Activated B cell treated with CpG ODN at 0.5 μM for 24 hours (primary cell): ENCODE measurements at regions not wholly inside any gene's neighbourhood (a gene's known extent, or its start where the extent isn't known, plus 50 kb on each side); places are given as distances from the start of the nearest gene placed in this dataset.
"Not testable (repeated sequence)": the region's sequence is repeated elsewhere in the genome, so short reads cannot be mapped to it uniquely, and the experiment has no call there.

Experiments used
- ATAC-seq: fragments of 200-7000 bp; cut with Tn5 transposase; one replicate; pipeline ENCODE4 v1.10.0; 2021; ENCODE audit warnings: low read depth, mild to moderate bottlenecking, moderate library complexity
- CTCF ChIA-PET: fragments of 350-600 bp; sonication (Branson Sonifier 250); formaldehyde crosslinking; loops from one replicate; lab custom pipeline; 2021; ENCODE audit warnings: antibody characterized with exemption; lab: Charles Lee
- POLR2A ChIA-PET: fragments of 350-600 bp; sonication (Branson Sonifier 250); formaldehyde crosslinking; loops from one replicate; lab custom pipeline; 2021; ENCODE audit warnings: antibody characterized with exemption; lab: Charles Lee
- DNase-seq: peaks from one replicate; pipeline ENCODE4 v3.0.0; 2022
- H3K27ac Mint-ChIP-seq: one replicate; pipeline ENCODE4 v1.8.0; 2020; ENCODE audit warnings: mixed read lengths
- H3K27me3 Mint-ChIP-seq: one replicate; pipeline ENCODE4 v1.8.0; 2021; ENCODE audit warnings: mixed read lengths
- H3K36me3 Mint-ChIP-seq: one replicate; pipeline ENCODE4 v1.8.0; 2021; ENCODE audit warnings: low read depth, mixed read lengths
- H3K4me1 Mint-ChIP-seq: one replicate; pipeline ENCODE4 v1.8.0; 2021; ENCODE audit warnings: mixed read lengths
- H3K4me3 Mint-ChIP-seq: one replicate; pipeline ENCODE4 v1.8.0; 2020; ENCODE audit warnings: mild to moderate bottlenecking, mixed read lengths
- H3K9me3 Mint-ChIP-seq: one replicate; pipeline ENCODE4 v1.8.0; 2020; ENCODE audit warnings: mixed read lengths
- intact Hi-C: fragments of 100-400 bp; cut with micrococcal nuclease; formaldehyde crosslinking; loops from one replicate; pipeline ENCODE4 v1.15.1; 2024
- TF ChIP-seq, protein P1 (sequence below): fragments of 200-600 bp; IDR thresholded peaks from one replicate; pipeline ENCODE4 v1.8.0; 2022; ENCODE audit warnings: antibody characterized with exemption, mild to moderate bottlenecking

DNA sequence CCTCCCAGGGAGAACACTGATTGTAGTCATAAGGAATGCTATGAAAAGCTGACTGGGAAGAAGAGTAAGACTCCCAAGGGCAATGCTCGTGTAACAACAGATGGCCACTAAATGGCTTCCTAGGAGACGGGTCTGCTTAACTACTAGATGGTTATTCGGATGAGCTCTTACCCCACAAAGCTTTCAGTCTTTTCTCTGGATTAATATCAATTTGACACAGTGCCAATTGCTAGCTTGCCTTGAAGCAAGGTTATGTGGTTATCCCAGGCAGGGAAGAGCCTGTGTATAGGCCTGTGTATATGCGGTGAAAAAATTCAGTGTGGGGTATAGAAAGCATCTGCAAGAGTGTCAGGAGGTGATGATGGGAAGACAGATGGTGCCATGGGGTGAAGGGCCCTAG is 86.4 kb upstream of the NOX3 start:
- Mint-ChIP-seq H3K27me3 (peaks cover 4% of the 10 kb centered on the region), H3K27ac (no peak overlapping the region), H3K36me3 (no peaks in the 10 kb centered on the region), H3K9me3 (no peaks in the 10 kb centered on the region), H3K4me1 (no peaks in the 10 kb centered on the region), H3K4me3 (no peak overlapping the region)
- ATAC-seq, result no peak
- POLR2A ChIA-PET, result interaction anchor here (0.6 kb wide), 1 partner anchor 1241 kb away, joined by 3 read pairs; no protein-coding TSS in a partner anchor
- TF ChIP-seq, protein P1, sequence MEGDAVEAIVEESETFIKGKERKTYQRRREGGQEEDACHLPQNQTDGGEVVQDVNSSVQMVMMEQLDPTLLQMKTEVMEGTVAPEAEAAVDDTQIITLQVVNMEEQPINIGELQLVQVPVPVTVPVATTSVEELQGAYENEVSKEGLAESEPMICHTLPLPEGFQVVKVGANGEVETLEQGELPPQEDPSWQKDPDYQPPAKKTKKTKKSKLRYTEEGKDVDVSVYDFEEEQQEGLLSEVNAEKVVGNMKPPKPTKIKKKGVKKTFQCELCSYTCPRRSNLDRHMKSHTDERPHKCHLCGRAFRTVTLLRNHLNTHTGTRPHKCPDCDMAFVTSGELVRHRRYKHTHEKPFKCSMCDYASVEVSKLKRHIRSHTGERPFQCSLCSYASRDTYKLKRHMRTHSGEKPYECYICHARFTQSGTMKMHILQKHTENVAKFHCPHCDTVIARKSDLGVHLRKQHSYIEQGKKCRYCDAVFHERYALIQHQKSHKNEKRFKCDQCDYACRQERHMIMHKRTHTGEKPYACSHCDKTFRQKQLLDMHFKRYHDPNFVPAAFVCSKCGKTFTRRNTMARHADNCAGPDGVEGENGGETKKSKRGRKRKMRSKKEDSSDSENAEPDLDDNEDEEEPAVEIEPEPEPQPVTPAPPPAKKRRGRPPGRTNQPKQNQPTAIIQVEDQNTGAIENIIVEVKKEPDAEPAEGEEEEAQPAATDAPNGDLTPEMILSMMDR, result no peak
- intact Hi-C loops, result no loop called here
- DNase-seq, result no peak
- CTCF ChIA-PET, result no interaction called here

DNA sequence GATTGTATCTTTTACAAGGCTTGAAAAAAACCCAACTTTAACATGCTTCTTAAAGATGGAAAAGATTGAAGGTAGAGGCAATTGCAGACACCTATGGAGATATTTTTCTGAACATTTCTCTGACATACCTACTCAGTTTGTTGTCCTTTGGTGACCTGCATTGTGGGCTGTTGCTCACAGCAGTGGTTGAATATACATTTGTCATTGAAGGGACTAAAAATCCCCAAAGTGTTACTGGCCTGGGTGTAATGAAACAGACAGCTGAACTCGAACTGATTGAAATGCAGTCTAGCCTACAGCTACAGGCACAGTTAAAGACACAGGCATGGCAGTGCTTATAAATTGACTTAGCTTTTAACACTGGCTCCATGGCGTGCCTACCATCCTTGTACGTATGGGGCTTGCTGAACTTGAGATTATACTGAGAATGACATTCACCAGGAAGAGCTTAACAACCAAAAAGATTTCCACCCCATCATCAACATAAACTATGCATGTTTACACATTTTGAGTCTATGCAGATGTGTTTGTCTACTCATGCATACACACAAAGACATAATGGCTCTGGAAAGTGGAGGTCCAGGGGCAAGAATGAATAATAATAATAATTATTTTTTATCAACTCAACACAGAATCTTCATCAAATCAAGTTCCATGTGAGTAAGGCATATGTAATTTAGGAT is 83.2 kb upstream of the NOX3 start:
- Mint-ChIP-seq H3K36me3 (no peaks in the 10 kb centered on the region), H3K27me3 (peaks cover 4% of the 10 kb centered on the region), H3K27ac (no peak overlapping the region), H3K4me1 (no peaks in the 10 kb centered on the region), H3K4me3 (no peak overlapping the region), H3K9me3 (peaks cover 3% of the 10 kb centered on the region)
- no peak for ATAC-seq
- intact Hi-C loops, result loop anchor here (10.0 kb wide), 1 partner anchor 864 kb away; no protein-coding TSS in a partner anchor
- TF ChIP-seq, protein P1, result no peak
- ChIA-PET POLR2A (no interaction called here), CTCF (no interaction called here)
- no peak for DNase-seq

DNA sequence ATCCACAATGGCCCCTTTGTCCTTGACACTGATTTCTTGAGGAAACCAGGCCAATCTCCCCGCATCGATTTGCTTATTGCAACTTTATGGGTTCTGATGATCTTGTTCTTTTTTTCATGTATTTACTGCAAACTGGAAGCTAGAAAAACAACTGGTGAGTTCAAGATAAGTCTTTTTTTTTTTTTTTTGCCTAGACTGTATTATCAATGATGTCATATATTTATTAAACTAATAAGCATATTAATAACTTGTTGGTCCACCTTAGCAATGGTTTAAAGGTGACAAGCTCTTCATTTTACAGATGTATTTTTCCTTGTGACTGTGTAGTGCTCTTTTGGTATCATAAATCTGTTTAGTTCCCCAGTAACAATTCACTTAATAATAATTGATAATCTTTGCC is 79.0 kb upstream of the NOX3 start:
- Mint-ChIP-seq H3K4me3 (no peak overlapping the region), H3K36me3 (no peaks in the 10 kb centered on the region), H3K9me3 (peaks cover 7% of the 10 kb centered on the region), H3K4me1 (no peaks in the 10 kb centered on the region), H3K27ac (no peak overlapping the region), H3K27me3 (no peaks in the 10 kb centered on the region)
- ATAC-seq (no peak), DNase-seq (no peak)
- TF ChIP-seq, protein P1, result no peak
- intact Hi-C loops, result loop anchor here (5.0 to 10.0 kb wide), 2 partner anchors 667 to 860 kb away; no protein-coding TSS in a partner anchor
- CTCF ChIA-PET, result interaction anchor here (1.3 kb wide), 1 partner anchor 207 kb away, joined by 6 read pairs; no protein-coding TSS in a partner anchor
- POLR2A ChIA-PET, result no interaction called here

GRCh38 chr6:155530219-155530834 is 74.7 kb upstream of the NOX3 start:
- ChIA-PET POLR2A (no interaction called here), CTCF (interaction anchor here (0.7 to 2.1 kb wide), 2 partner anchors 191 to 202 kb away, joined by 3 to 15 read pairs; no protein-coding TSS in a partner anchor)
- no peak overlapping the region for H3K4me3 Mint-ChIP-seq
- no peaks in the 10 kb centered on the region for H3K27me3 Mint-ChIP-seq
- peak; percentile 37 for ATAC-seq
- peaks cover 5% of the 10 kb centered on the region for H3K9me3 Mint-ChIP-seq
- peaks cover 9% of the 10 kb centered on the region for H3K4me1 Mint-ChIP-seq
- TF ChIP-seq, protein P1, result no peak
- no peak overlapping the region for H3K27ac Mint-ChIP-seq
- H3K36me3 Mint-ChIP-seq, result no peaks in the 10 kb centered on the region
- intact Hi-C loops, result loop anchor here (1.0 to 10.0 kb wide), 3 partner anchors 203 to 856 kb away; no protein-coding TSS in a partner anchor
- no peak for DNase-seq

- not testable (repeated sequence) for DNase-seq, H3K4me3 Mint-ChIP-seq, ATAC-seq, H3K9me3 Mint-ChIP-seq, H3K36me3 Mint-ChIP-seq, H3K4me1 Mint-ChIP-seq, H3K27ac Mint-ChIP-seq, H3K27me3 Mint-ChIP-seq
- CTCF ChIA-PET, result interaction anchor here (0.7 to 2.1 kb wide), 2 partner anchors 191 to 202 kb away, joined by 3 to 15 read pairs; no protein-coding TSS in a partner anchor
- POLR2A ChIA-PET, result interaction anchor here (0.8 kb wide), 1 partner anchor 201 kb away, joined by 3 read pairs; no protein-coding TSS in a partner anchor
- intact Hi-C loops, result loop anchor here (1.0 to 10.0 kb wide), 4 partner anchors 203 to 855 kb away; no protein-coding TSS in a partner anchor
Observed at GRCh38 chr6:155529814-155530213, 74.2 kb upstream of the NOX3 start.
